IPS-15b (cell line): ENCODE measurements at regions not wholly inside any gene's neighbourhood (a gene's known extent, or its start where the extent isn't known, plus 50 kb on each side); places are given as distances from the start of the nearest gene placed in this dataset.
"Not testable (repeated sequence)": the region's sequence is repeated elsewhere in the genome, so short reads cannot be mapped to it uniquely, and the experiment has no call there.

Experiments used
- H3K27me3 ChIP-seq: one replicate; pipeline ENCODE4 v1.6.1; 2013; ENCODE audit warnings: low read length; ENCODE audit not compliant: control insufficient read depth, insufficient read depth
- H3K36me3 ChIP-seq: one replicate; pipeline ENCODE4 v1.6.1; 2013; ENCODE audit warnings: low read length; ENCODE audit not compliant: control insufficient read depth, insufficient read depth
- H3K4me1 ChIP-seq: one replicate; pipeline ENCODE4 v1.6.1; 2013; ENCODE audit warnings: mild to moderate bottlenecking, low read length; ENCODE audit not compliant: control insufficient read depth, insufficient read depth
- H3K4me3 ChIP-seq: one replicate; pipeline ENCODE4 v1.5.1; 2013; ENCODE audit warnings: low read depth, low read length
- H3K9ac ChIP-seq: one replicate; pipeline ENCODE4 v1.6.1; 2013; ENCODE audit warnings: low read depth, mild to moderate bottlenecking, low read length
- H3K9me3 ChIP-seq: one replicate; pipeline ENCODE4 v1.6.1; 2013; ENCODE audit warnings: mild to moderate bottlenecking, low read length; ENCODE audit not compliant: control insufficient read depth, insufficient read depth

DNA sequence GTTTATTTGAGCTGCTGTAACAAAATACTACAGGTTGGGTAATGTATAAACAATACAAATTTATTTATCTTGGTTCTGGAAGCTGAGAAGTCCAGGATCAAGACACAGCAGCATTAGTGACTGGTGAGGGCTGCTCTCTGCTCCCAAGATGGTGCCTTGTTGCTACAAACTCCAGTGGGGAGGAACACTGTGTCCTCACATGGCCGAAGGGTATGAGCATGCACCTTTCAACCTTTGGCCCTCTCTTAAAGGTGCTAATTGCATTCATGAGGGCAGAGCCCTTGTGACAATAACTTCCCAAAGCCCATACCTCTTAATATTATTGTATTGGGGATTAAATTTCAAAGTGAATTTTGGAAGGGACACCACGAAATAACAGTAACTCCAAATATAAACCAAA lies 55.3 kb upstream of the ATP1B1 start:
- no peak overlapping the region for H3K4me3 ChIP-seq
- H3K36me3 ChIP-seq: no peaks in the 10 kb centered on the region
- H3K9ac ChIP-seq: no peak overlapping the region

DNA sequence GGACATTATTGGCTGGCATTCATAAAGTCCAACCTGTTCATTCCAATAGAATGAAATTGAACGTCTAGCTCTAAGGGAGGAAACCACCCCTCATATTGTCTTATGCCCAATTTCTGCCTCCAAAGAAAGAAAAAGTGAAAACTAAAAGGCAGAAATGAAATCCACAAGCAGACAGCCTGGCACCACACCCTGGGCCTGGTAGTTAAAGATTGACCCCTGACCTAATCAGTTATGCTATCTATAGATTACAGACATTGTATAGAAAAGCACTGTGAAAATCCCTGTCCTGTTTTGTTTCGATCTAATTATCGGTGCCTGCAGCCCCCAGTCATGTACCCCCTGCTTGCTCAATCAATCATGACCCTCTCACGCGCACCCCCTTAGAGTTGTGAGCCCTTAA lies 54.3 kb upstream of the ATP1B1 start:
- H3K4me3 ChIP-seq, H3K9me3 ChIP-seq, H3K4me1 ChIP-seq, H3K36me3 ChIP-seq, H3K9ac ChIP-seq, H3K27me3 ChIP-seq: not testable (repeated sequence)

More for the DNA sequence above, 55.3 kb upstream of the ATP1B1 start:
- Histone ChIP-seq H3K27me3 (no peaks in the 10 kb centered on the region), H3K9me3 (no peaks in the 10 kb centered on the region), H3K4me1 (no peaks in the 10 kb centered on the region)

- H3K36me3 ChIP-seq: no peaks in the 10 kb centered on the region
- no peaks in the 10 kb centered on the region for H3K4me1 ChIP-seq
- H3K9me3 ChIP-seq: no peaks in the 10 kb centered on the region
- no peaks in the 10 kb centered on the region for H3K27me3 ChIP-seq
- no peak overlapping the region for H3K9ac ChIP-seq
- H3K4me3 ChIP-seq: no peak overlapping the region
Observed at GRCh38 chr1:169052727-169053126, 53.8 kb upstream of the ATP1B1 start.

DNA sequence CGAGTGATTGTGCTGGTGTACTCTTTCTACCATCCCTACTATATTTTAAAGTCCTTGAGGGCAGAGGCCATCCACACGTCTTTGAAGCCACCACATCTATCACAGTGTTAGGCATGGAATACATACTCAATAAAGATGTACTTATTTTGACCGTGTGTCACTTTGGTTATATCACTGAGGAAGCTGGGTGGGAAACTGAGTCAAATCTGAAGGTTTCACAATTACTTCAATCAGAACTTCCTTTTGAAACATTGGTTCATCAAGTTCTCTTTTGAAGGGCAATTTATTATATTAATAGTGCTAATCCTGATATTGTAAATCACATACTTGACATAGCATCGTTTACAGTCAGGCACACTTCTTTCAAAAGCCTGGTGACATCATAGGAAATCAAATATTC lies 53.3 kb upstream of the ATP1B1 start:
- H3K36me3 ChIP-seq: no peaks in the 10 kb centered on the region
- H3K4me3 ChIP-seq: no peak overlapping the region
- H3K9me3 ChIP-seq: no peaks in the 10 kb centered on the region
- H3K27me3 ChIP-seq: no peaks in the 10 kb centered on the region
- H3K9ac ChIP-seq: no peak overlapping the region
- H3K4me1 ChIP-seq: no peaks in the 10 kb centered on the region
